ENCODE measurements at regions not wholly inside any gene's neighbourhood (a gene's known extent, or its start where the extent isn't known, plus 50 kb on each side); places are given as distances from the start of the nearest gene placed in this dataset.

DNA sequence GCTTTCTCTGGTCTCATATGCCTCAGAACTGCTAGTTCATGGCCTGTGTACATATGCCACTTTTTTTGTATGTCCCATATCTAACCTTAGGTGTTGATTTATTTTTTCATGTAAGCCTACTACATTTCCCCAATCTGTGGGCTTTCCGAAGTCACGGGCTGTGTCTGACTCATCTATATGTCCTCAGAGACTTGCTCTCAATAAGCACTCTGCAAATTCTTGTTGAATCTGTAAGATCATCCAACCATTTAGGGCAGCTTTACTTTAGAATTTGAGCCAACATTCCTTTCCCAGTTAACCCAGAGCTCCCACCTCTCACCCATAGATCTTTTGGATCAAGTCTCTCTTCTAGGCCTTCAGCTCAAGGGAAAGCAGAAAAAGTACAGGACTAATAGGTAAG, 263.4 kb downstream of the SEC61B start (continued):
- no peak for TF ChIP-seq SIRT6 (IDR thresholded peaks at IDR 0.05; ENCODE audit: low read length)
- TF ChIP-seq PHF8 (conservative IDR thresholded peaks at IDR 0.05; ENCODE audit: low read depth, low read length) = no peak

DNA sequence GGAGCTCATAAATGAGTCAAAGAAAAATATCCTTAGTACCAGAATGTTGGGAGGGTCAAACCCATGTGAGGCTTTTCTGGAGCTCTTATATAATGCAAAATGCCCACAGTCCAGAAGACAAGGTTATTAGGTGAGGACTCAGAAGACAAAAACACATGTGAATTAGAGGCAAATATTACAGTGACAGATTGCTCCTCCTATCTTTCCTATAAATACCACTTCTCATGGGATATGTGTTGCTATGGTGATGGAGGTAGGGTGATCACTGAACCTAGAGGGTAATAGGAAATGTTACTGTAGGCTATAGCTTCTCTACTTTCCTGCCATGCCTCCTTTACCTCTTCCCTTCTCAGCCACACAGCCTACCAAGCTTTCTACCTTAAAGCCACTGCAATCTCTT, 264.6 kb downstream of the SEC61B start:
- no peak overlapping the region for H2BK15ac ChIP-seq (ENCODE audit: low read length)
- no peak overlapping the region for H3K4ac ChIP-seq (replicated peaks; ENCODE audit: insufficient read length, low read depth, low read length)
- H2AFZ ChIP-seq (ENCODE audit: low read length) = no peak overlapping the region
- no peak overlapping the region for H2BK12ac ChIP-seq (ENCODE audit: low read depth, low read length)
- no peak overlapping the region for H4K91ac ChIP-seq (replicated peaks; ENCODE audit: insufficient read length, low read length)
- H3K4me3 ChIP-seq (ENCODE audit: extremely low read depth in 1 of 4, insufficient read depth in 2 of 4, low read depth in 3 of 4, low read length in 4 of 4) = no peak overlapping the region; a peak in 1 of 8 replicates
- no peaks in the 10 kb centered on the region for H3K36me3 ChIP-seq (ENCODE audit: control insufficient read depth in 2 of 4, insufficient read depth in 4 of 4, low read length in 3 of 4)
- no peak overlapping the region for H4K8ac ChIP-seq (ENCODE audit: extremely low read depth, insufficient read depth, low read length)
- H3K23ac ChIP-seq (ENCODE audit: insufficient read length) = no peak overlapping the region
- no peak overlapping the region for H3K4me2 ChIP-seq (ENCODE audit: insufficient read depth in 1 of 2, low read depth in 2 of 2, low read length in 2 of 2)
- H3K9me3 ChIP-seq (ENCODE audit: insufficient read depth in 2 of 2, low read depth in 1 of 2, low read length in 1 of 2) = no peaks in the 10 kb centered on the region
- H3K14ac ChIP-seq (ENCODE audit: insufficient read length) = no peak overlapping the region
- H3K4me1 ChIP-seq (replicated peaks in 1 of 4; ENCODE audit: control insufficient read depth in 3 of 4, insufficient read depth in 4 of 4, low read length in 3 of 4) = peaks cover 3 to 11% (median 5%) of the 10 kb centered on the region in 4 experiments; a peak in 5 of 7 replicates
- no peaks in the 10 kb centered on the region for H3K79me1 ChIP-seq (ENCODE audit: low read depth, low read length)
- H2AK5ac ChIP-seq (ENCODE audit: low read depth, low read length) = no peak overlapping the region
- DNase-seq (ENCODE audit: low read depth in 1 of 2, low spot score in 2 of 2) (no peak), FAIRE-seq (no peak)
- H4K20me1 ChIP-seq (replicated peaks in 1 of 2; ENCODE audit: control insufficient read depth in 1 of 2, insufficient read depth in 2 of 2, low read length in 2 of 2) = no peaks in the 10 kb centered on the region
- no peak overlapping the region for H2BK5ac ChIP-seq (ENCODE audit: low read depth, low read length)
- H2BK20ac ChIP-seq (ENCODE audit: low read length) = no peak overlapping the region
- no peak overlapping the region for H4K5ac ChIP-seq (ENCODE audit: insufficient read length, low read depth, low read length)
- no peak overlapping the region for H3K18ac ChIP-seq (ENCODE audit: extremely low read depth, low read length)
- H3K79me2 ChIP-seq (ENCODE audit: control insufficient read depth in 1 of 2, insufficient read depth in 2 of 2, low read length in 2 of 2) = no peaks in the 10 kb centered on the region
- no peak overlapping the region for H2BK120ac ChIP-seq (replicated peaks; ENCODE audit: low read depth, low read length)
- no peaks in the 10 kb centered on the region for H3K23me2 ChIP-seq (ENCODE audit: low read depth, low read length)
- H3K27ac ChIP-seq (ENCODE audit: low read depth, low read length) = no peak overlapping the region
- H3K9ac ChIP-seq (replicated peaks in 1 of 4; ENCODE audit: extremely low read depth in 1 of 4, low read depth in 3 of 4, low read length in 3 of 4) = no peak overlapping the region
- ChIA-PET CTCF (ENCODE audit: partially characterized antibody) (interaction anchor here (1.0 to 1.7 kb wide), 3 partner anchors 9 to 461 kb away, joined by 4 read pairs; no protein-coding TSS in a partner anchor), POLR2A (ENCODE audit: partially characterized antibody) (no interaction called here)
- no peaks in the 10 kb centered on the region; a peak in 2 of 7 replicates for H3K27me3 ChIP-seq (replicated peaks in 1 of 4; ENCODE audit: control insufficient read depth in 3 of 4, extremely low read depth in 1 of 4, insufficient read depth in 3 of 4, low read length in 3 of 4)
- no peak overlapping the region for H3K56ac ChIP-seq (replicated peaks; ENCODE audit: insufficient read length, low read depth, low read length)
- no peak for TF ChIP-seq JUND (IDR thresholded peaks at IDR 0.05; ENCODE audit: low read length)
- TF ChIP-seq BCL11A (IDR thresholded peaks at IDR 0.05; ENCODE audit: low read depth in 2 of 2, low read length in 2 of 2) = no peak
- no peak for TF ChIP-seq PHF8 (conservative IDR thresholded peaks at IDR 0.05; ENCODE audit: low read depth, low read length)
- no peak for TF ChIP-seq KDM4A (IDR thresholded peaks at IDR 0.05; ENCODE audit: low read depth, low read length, severe bottlenecking)
- TF ChIP-seq, protein P1, sequence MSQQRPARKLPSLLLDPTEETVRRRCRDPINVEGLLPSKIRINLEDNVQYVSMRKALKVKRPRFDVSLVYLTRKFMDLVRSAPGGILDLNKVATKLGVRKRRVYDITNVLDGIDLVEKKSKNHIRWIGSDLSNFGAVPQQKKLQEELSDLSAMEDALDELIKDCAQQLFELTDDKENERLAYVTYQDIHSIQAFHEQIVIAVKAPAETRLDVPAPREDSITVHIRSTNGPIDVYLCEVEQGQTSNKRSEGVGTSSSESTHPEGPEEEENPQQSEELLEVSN (IDR thresholded peaks at IDR 0.05) = no peak
- TF ChIP-seq, protein P2, sequence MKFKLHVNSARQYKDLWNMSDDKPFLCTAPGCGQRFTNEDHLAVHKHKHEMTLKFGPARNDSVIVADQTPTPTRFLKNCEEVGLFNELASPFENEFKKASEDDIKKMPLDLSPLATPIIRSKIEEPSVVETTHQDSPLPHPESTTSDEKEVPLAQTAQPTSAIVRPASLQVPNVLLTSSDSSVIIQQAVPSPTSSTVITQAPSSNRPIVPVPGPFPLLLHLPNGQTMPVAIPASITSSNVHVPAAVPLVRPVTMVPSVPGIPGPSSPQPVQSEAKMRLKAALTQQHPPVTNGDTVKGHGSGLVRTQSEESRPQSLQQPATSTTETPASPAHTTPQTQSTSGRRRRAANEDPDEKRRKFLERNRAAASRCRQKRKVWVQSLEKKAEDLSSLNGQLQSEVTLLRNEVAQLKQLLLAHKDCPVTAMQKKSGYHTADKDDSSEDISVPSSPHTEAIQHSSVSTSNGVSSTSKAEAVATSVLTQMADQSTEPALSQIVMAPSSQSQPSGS (IDR thresholded peaks at IDR 0.05; ENCODE audit: low read length) = no peak
- no peak for TF ChIP-seq SIN3A (conservative IDR thresholded peaks at IDR 0.05 in 1 of 2, IDR thresholded peaks at IDR 0.05 in 1 of 2; ENCODE audit: low read depth in 1 of 2, low read length in 2 of 2)
- no peak for TF ChIP-seq JUN (IDR thresholded peaks at IDR 0.05; ENCODE audit: low read depth, low read length)
- TF ChIP-seq KDM1A (IDR thresholded peaks at IDR 0.05; ENCODE audit: borderline replicate concordance, low read length) = no peak
- TF ChIP-seq NRF1 (IDR thresholded peaks at IDR 0.05; ENCODE audit: low read depth, low read length) = no peak
